ENCODE measurements at regions not wholly inside any gene's neighbourhood (a gene's known extent, or its start where the extent isn't known, plus 50 kb on each side); places are given as distances from the start of the nearest gene placed in this dataset.

- TF ChIP-seq TEAD4 (IDR thresholded peaks at IDR 0.05; ENCODE audit: low read length), result peak; percentile 89
- TF ChIP-seq TEAD4 (CRISPR knock-in tag; IDR thresholded peaks at IDR 0.05; ENCODE audit: borderline replicate concordance), result no peak
- TF ChIP-seq CREM (IDR thresholded peaks at IDR 0.05; ENCODE audit: low read depth), result peak; percentile 14; the same call in 1 of the 2 replicates
- TF ChIP-seq ILK (tag; IDR thresholded peaks at IDR 0.05; ENCODE audit: borderline replicate concordance, low read depth), result no peak
- peak; percentile 71 for TF ChIP-seq MTA2 (IDR thresholded peaks at IDR 0.05; ENCODE audit: low read depth)
- TF ChIP-seq SMAD2 (IDR thresholded peaks at IDR 0.05; ENCODE audit: low read depth, low read length), result no peak
- no peak for TF ChIP-seq CTCF (IDR thresholded peaks at IDR 0.05 in 2 of 3, conservative IDR thresholded peaks at IDR 0.05 in 1 of 3; ENCODE audit: insufficient read depth in 2 of 3, low read depth in 1 of 3, low read length in 3 of 3)
- no peak for TF ChIP-seq MYBL2 (IDR thresholded peaks at IDR 0.05; ENCODE audit: low read depth)
- TF ChIP-seq MYBL2 (CRISPR knock-in tag; IDR thresholded peaks at IDR 0.05; ENCODE audit: borderline replicate concordance), result no peak
- TF ChIP-seq CHD4 (IDR thresholded peaks at IDR 0.05; ENCODE audit: insufficient read depth, insufficient replicate concordance, low read depth, low read length, poor library complexity, severe bottlenecking), result no peak
- no peak for TF ChIP-seq ZNF644 (tag; IDR thresholded peaks at IDR 0.05; ENCODE audit: low read depth)
- no peak for TF ChIP-seq DIDO1 (tag; IDR thresholded peaks at IDR 0.05; ENCODE audit: low read depth)
- TF ChIP-seq STAT5A (IDR thresholded peaks at IDR 0.05; ENCODE audit: borderline replicate concordance, low read length), result peak; percentile 96
- peak; percentile 98 for TF ChIP-seq MEIS2 (IDR thresholded peaks at IDR 0.05; ENCODE audit: partially characterized antibody)
- no peak for TF ChIP-seq STAG1 (CRISPR knock-in tag; IDR thresholded peaks at IDR 0.05; ENCODE audit: borderline replicate concordance)
- no peak for TF ChIP-seq HMG20B (CRISPR knock-in tag; IDR thresholded peaks at IDR 0.05)
- peak; percentile 57; the same call in 1 of the 2 replicates for TF ChIP-seq JUND (IDR thresholded peaks at IDR 0.05; ENCODE audit: borderline replicate concordance, low read depth, low read length)
- peak; percentile 59; the same call in 1 of the 3 replicates for TF ChIP-seq JUND (tag; IDR thresholded peaks at IDR 0.05; ENCODE audit: borderline replicate concordance, low read depth, low read length)
- TF ChIP-seq NCOA1 (IDR thresholded peaks at IDR 0.05; ENCODE audit: low read depth), result peak; percentile 80; the same call in 1 of the 2 replicates
- no peak for TF ChIP-seq KDM2B (CRISPR knock-in tag; IDR thresholded peaks at IDR 0.05)
- TF ChIP-seq HMGXB4 (CRISPR knock-in tag; IDR thresholded peaks at IDR 0.05), result no peak
- TF ChIP-seq SMAD3 (CRISPR knock-in tag; conservative IDR thresholded peaks at IDR 0.05), result no peak
- TF ChIP-seq TEAD2 (tag; IDR thresholded peaks at IDR 0.05), result no peak
- peak in 1 of 2 experiments; percentile 67; a peak in 1 of 3 replicates for TF ChIP-seq CBX3 (IDR thresholded peaks at IDR 0.05; ENCODE audit: borderline replicate concordance in 1 of 2, low read length in 2 of 2)
- TF ChIP-seq NCOA4 (IDR thresholded peaks at IDR 0.05; ENCODE audit: partially characterized antibody), result no peak
- no peak for TF ChIP-seq KDM4B (IDR thresholded peaks at IDR 0.05; ENCODE audit: borderline replicate concordance in 2 of 2, low read depth in 1 of 2)
Measured at GRCh38 chr11:57126766-57127400, 54.9 kb upstream of the LRRC55 start (continued).
